ENCODE measurements at regions not wholly inside any gene's neighbourhood (a gene's known extent, or its start where the extent isn't known, plus 50 kb on each side); places are given as distances from the start of the nearest gene placed in this dataset.

DNA sequence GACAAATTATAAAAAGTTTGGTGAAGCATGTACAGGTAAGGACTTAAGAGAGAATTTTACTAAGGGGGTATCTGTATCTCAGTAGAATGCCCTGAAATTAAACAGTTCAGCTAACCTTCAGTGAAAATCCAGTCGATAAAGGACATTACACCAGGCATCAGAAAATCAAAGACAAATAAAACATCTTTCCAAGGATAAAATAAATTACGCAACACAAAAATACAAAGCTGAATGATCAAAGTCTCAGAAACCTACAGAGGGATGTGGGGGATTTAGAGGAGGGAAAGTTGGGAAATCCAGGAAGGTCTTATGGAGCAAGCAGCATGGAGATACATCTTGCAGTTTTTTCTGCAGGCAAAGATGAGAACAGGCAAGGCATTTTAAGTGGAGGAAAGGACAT, 384.1 kb downstream of the TNS1 start:
- in situ Hi-C loops (cut with MboI), result no loop called here
- intact Hi-C loops (cut with micrococcal nuclease; ENCODE audit: unreplicated experiment), result loop anchor here (1.0 kb wide), 1 partner anchor 30 kb away; no protein-coding TSS in a partner anchor

More for the DNA sequence above, 384.1 kb downstream of the TNS1 start:
- CTCF ChIA-PET, result interaction anchor here (1.5 kb wide), 2 partner anchors 32 to 36 kb away, joined by 3 to 4 read pairs; no protein-coding TSS in a partner anchor
- no peak overlapping the region for H3K9ac ChIP-seq (ENCODE audit: control insufficient read depth, insufficient read depth, low read length)
- H3K9me3 ChIP-seq (replicated peaks; ENCODE audit: control insufficient read depth, insufficient read depth, low read length), result no peaks in the 10 kb centered on the region
- no peaks in the 10 kb centered on the region for H4K20me1 ChIP-seq (ENCODE audit: control insufficient read depth, insufficient read depth)
- no peak for ATAC-seq
- FAIRE-seq, result no peak
- TF ChIP-seq NR2C1 (IDR thresholded peaks at IDR 0.05), result no peak
- TF ChIP-seq, protein P1, sequence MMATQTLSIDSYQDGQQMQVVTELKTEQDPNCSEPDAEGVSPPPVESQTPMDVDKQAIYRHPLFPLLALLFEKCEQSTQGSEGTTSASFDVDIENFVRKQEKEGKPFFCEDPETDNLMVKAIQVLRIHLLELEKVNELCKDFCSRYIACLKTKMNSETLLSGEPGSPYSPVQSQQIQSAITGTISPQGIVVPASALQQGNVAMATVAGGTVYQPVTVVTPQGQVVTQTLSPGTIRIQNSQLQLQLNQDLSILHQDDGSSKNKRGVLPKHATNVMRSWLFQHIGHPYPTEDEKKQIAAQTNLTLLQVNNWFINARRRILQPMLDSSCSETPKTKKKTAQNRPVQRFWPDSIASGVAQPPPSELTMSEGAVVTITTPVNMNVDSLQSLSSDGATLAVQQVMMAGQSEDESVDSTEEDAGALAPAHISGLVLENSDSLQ (IDR thresholded peaks at IDR 0.05), result no peak
- no peak for TF ChIP-seq KDM1A (IDR thresholded peaks at IDR 0.05; ENCODE audit: borderline replicate concordance)
- TF ChIP-seq PAX8 (IDR thresholded peaks at IDR 0.05), result no peak
- no peak for TF ChIP-seq MTA3 (IDR thresholded peaks at IDR 0.05; ENCODE audit: borderline replicate concordance, low read length)
- TF ChIP-seq BHLHE40 (IDR thresholded peaks at IDR 0.05; ENCODE audit: borderline replicate concordance in 1 of 2, low read depth in 2 of 2, low read length in 1 of 2), result no peak
- TF ChIP-seq BACH1 (IDR thresholded peaks at IDR 0.05; ENCODE audit: borderline replicate concordance), result no peak
- TF ChIP-seq, protein P2, sequence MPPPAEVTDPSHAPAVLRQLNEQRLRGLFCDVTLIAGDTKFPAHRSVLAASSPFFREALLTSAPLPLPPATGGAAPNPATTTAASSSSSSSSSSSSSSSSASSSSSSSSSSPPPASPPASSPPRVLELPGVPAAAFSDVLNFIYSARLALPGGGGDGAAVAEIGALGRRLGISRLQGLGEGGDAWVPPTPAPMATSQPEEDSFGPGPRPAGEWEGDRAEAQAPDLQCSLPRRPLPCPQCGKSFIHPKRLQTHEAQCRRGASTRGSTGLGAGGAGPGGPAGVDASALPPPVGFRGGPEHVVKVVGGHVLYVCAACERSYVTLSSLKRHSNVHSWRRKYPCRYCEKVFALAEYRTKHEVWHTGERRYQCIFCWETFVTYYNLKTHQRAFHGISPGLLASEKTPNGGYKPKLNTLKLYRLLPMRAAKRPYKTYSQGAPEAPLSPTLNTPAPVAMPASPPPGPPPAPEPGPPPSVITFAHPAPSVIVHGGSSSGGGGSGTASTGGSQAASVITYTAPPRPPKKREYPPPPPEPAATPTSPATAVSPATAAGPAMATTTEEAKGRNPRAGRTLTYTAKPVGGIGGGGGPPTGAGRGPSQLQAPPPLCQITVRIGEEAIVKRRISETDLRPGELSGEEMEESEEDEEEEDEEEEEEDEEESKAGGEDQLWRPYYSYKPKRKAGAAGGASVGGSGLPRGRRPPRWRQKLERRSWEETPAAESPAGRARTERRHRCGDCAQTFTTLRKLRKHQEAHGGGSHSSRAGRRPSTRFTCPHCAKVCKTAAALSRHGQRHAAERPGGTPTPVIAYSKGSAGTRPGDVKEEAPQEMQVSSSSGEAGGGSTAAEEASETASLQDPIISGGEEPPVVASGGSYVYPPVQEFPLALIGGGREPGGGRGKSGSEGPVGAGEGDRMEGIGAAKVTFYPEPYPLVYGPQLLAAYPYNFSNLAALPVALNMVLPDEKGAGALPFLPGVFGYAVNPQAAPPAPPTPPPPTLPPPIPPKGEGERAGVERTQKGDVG (CRISPR knock-in tag; IDR thresholded peaks at IDR 0.05), result no peak
- TF ChIP-seq TCF12 (IDR thresholded peaks at IDR 0.05; ENCODE audit: low read depth, low read length), result no peak
- no peak for TF ChIP-seq SIX5 (IDR thresholded peaks at IDR 0.05; ENCODE audit: low read depth, low read length, severe bottlenecking)
- TF ChIP-seq, protein P3, sequence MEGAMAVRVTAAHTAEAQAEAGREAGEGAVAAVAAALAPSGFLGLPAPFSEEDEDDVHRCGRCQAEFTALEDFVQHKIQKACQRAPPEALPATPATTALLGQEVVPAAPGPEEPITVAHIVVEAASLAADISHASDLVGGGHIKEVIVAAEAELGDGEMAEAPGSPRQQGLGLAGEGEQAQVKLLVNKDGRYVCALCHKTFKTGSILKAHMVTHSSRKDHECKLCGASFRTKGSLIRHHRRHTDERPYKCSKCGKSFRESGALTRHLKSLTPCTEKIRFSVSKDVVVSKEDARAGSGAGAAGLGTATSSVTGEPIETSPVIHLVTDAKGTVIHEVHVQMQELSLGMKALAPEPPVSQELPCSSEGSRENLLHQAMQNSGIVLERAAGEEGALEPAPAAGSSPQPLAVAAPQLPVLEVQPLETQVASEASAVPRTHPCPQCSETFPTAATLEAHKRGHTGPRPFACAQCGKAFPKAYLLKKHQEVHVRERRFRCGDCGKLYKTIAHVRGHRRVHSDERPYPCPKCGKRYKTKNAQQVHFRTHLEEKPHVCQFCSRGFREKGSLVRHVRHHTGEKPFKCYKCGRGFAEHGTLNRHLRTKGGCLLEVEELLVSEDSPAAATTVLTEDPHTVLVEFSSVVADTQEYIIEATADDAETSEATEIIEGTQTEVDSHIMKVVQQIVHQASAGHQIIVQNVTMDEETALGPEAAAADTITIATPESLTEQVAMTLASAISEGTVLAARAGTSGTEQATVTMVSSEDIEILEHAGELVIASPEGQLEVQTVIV (IDR thresholded peaks at IDR 0.05; ENCODE audit: borderline replicate concordance, partially characterized antibody), result no peak
- no peak for TF ChIP-seq PML (IDR thresholded peaks at IDR 0.05; ENCODE audit: low read length)
- TF ChIP-seq, protein P4, sequence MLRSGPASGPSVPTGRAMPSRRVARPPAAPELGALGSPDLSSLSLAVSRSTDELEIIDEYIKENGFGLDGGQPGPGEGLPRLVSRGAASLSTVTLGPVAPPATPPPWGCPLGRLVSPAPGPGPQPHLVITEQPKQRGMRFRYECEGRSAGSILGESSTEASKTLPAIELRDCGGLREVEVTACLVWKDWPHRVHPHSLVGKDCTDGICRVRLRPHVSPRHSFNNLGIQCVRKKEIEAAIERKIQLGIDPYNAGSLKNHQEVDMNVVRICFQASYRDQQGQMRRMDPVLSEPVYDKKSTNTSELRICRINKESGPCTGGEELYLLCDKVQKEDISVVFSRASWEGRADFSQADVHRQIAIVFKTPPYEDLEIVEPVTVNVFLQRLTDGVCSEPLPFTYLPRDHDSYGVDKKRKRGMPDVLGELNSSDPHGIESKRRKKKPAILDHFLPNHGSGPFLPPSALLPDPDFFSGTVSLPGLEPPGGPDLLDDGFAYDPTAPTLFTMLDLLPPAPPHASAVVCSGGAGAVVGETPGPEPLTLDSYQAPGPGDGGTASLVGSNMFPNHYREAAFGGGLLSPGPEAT (IDR thresholded peaks at IDR 0.05; ENCODE audit: low read depth), result no peak
- TF ChIP-seq IRF4 (IDR thresholded peaks at IDR 0.05; ENCODE audit: low read depth, low read length), result no peak
- TF ChIP-seq CEBPB (IDR thresholded peaks at IDR 0.05; ENCODE audit: borderline replicate concordance in 1 of 2, low read depth in 2 of 2, low read length in 2 of 2), result no peak
- TF ChIP-seq WRNIP1 (IDR thresholded peaks at IDR 0.05; ENCODE audit: borderline replicate concordance, low read depth, low read length), result no peak
- H3K4me2 ChIP-seq (ENCODE audit: control insufficient read depth, insufficient read depth), result no peak overlapping the region
- peaks cover 1 to 3% of the 10 kb centered on the region in 2 experiments; a peak in 1 of 4 replicates for H3K27me3 ChIP-seq (replicated peaks in 1 of 2; ENCODE audit: control insufficient read depth in 2 of 2, insufficient read depth in 2 of 2, low read length in 1 of 2)
- no peaks in the 10 kb centered on the region for H3K79me2 ChIP-seq (ENCODE audit: control insufficient read depth, insufficient read depth, low read length)
- H3K4me1 ChIP-seq (ENCODE audit: control insufficient read depth, insufficient read depth, low read length), result no peaks in the 10 kb centered on the region
- no peak overlapping the region for H3K4me3 ChIP-seq
- whole genome bisulfite sequencing (ENCODE audit: insufficient coverage, insufficient replicate concordance, low lambda C conversion rate, missing lambda C conversion rate), result 14% methylated on average over 2 of the region's 2 CpGs
- no peak for DNase-seq (ENCODE audit: low read depth, low spot score)
- H3K36me3 ChIP-seq (ENCODE audit: control insufficient read depth in 2 of 2, insufficient read depth in 2 of 2, low read length in 1 of 2), result no peaks in the 10 kb centered on the region
- POLR2A ChIA-PET, result no interaction called here
- H2AFZ ChIP-seq (ENCODE audit: control insufficient read depth, low read depth, low read length), result no peak overlapping the region
- RAD21 ChIA-PET (ENCODE audit: unreplicated experiment), result no interaction called here
- no TSS peak for BruUV-seq (replicated peaks)
- SMC1A ChIA-PET (ENCODE audit: uncharacterized antibody, unreplicated experiment), result interaction anchor here (1.5 kb wide), 1 partner anchor 8 kb away, joined by 3 read pairs; no protein-coding TSS in a partner anchor
- H3K27ac ChIP-seq (ENCODE audit: control insufficient read depth, insufficient read depth), result no peak overlapping the region

Data from GM12878 (cell line).